Mesendoderm (in vitro differentiated cells): ENCODE measurements at regions not wholly inside any gene's neighbourhood (a gene's known extent, or its start where the extent isn't known, plus 50 kb on each side); places are given as distances from the start of the nearest gene placed in this dataset.
"Not testable (repeated sequence)": the region's sequence is repeated elsewhere in the genome, so short reads cannot be mapped to it uniquely, and the experiment has no call there.

Experiments used
- DNase-seq: peaks from one replicate; pipeline ENCODE4 v3.0.0; 2013
- H2AK5ac ChIP-seq: 2 replicates; pipeline ENCODE4 v1.6.1; 2013; ENCODE audit warnings: low read length, inconsistent platforms
- H2BK120ac ChIP-seq: 2 replicates; pipeline ENCODE4 v1.6.1; 2013; ENCODE audit warnings: low read depth, mild to moderate bottlenecking, low read length, moderate library complexity, mixed read lengths
- H2BK15ac ChIP-seq: replicated peaks from 2 replicates; pipeline ENCODE4 v1.6.1; 2013; ENCODE audit warnings: low read depth, mild to moderate bottlenecking, moderate library complexity
- H2BK5ac ChIP-seq: 2 replicates; pipeline ENCODE4 v1.6.1; 2013; ENCODE audit warnings: low read length, inconsistent platforms
- H3K18ac ChIP-seq: 2 replicates; pipeline ENCODE4 v1.6.1; 2013; ENCODE audit warnings: mild to moderate bottlenecking, low read length, mixed read lengths
- H3K23ac ChIP-seq: one replicate; pipeline ENCODE4 v1.6.1; 2013; ENCODE audit warnings: low read length
- H3K27ac ChIP-seq: 2 replicates; pipeline ENCODE4 v1.5.1; 2013; ENCODE audit warnings: low read depth, mild to moderate bottlenecking, inconsistent platforms, low read length, moderate library complexity
- H3K27me3 ChIP-seq: 2 replicates; pipeline ENCODE4 v1.6.1; 2013; ENCODE audit warnings: low read length, control low read depth, mild to moderate bottlenecking, inconsistent platforms; ENCODE audit not compliant: insufficient read depth, poor library complexity
- H3K36me3 ChIP-seq: 2 replicates; pipeline ENCODE4 v1.6.1; 2013; ENCODE audit warnings: low read length, inconsistent platforms; ENCODE audit not compliant: control insufficient read depth, insufficient read depth
- H3K4ac ChIP-seq: one replicate; pipeline ENCODE4 v1.6.1; 2013; ENCODE audit warnings: low read depth, mild to moderate bottlenecking, low read length, moderate library complexity
- H3K4me1 ChIP-seq: 2 replicates; pipeline ENCODE4 v1.6.1; 2013; ENCODE audit warnings: low read depth, low read length, inconsistent platforms; ENCODE audit not compliant: control insufficient read depth
- H3K4me2 ChIP-seq: 2 replicates; pipeline ENCODE4 v1.6.1; 2013; ENCODE audit warnings: low read length
- H3K4me3 ChIP-seq: 2 replicates; pipeline ENCODE4 v1.5.1; 2013; ENCODE audit warnings: mild to moderate bottlenecking, low read length
- H3K56ac ChIP-seq: one replicate; pipeline ENCODE4 v1.6.1; 2013; ENCODE audit warnings: low read length
- H3K79me1 ChIP-seq: 2 replicates; pipeline ENCODE4 v1.6.1; 2013; ENCODE audit warnings: low read length, inconsistent platforms
- H3K79me2 ChIP-seq: 2 replicates; pipeline ENCODE4 v1.6.1; 2013; ENCODE audit warnings: mild to moderate bottlenecking, low read length; ENCODE audit not compliant: control insufficient read depth, insufficient read depth
- H3K9ac ChIP-seq: 2 replicates; pipeline ENCODE4 v1.6.1; 2013; ENCODE audit warnings: low read length, inconsistent platforms
- H4K5ac ChIP-seq: one replicate; pipeline ENCODE4 v1.6.1; 2013; ENCODE audit warnings: low read length
- H4K8ac ChIP-seq: one replicate; pipeline ENCODE4 v1.6.1; 2013; ENCODE audit warnings: low read depth, mild to moderate bottlenecking, control low read depth, low read length, moderate library complexity
- WGBS: extraction: QIAGEN DNeasy Blood & Tissue Kit; methylation state at CpG from one replicate; pipeline ENCODE4 v1.1.7; 2013; ENCODE audit warnings: low lambda C conversion rate, missing lambda C conversion rate; ENCODE audit not compliant: insufficient coverage; ENCODE audit errors: extremely low coverage; 5-methylcytosine and 5-hydroxymethylcytosine counted together

- H3K79me1 ChIP-seq, H3K23ac ChIP-seq, H3K27me3 ChIP-seq, H3K18ac ChIP-seq, H3K36me3 ChIP-seq, H3K27ac ChIP-seq, H4K5ac ChIP-seq, DNase-seq, H4K8ac ChIP-seq, H3K4me1 ChIP-seq, H3K56ac ChIP-seq, H2BK120ac ChIP-seq, H3K4me3 ChIP-seq, H2BK5ac ChIP-seq, H3K79me2 ChIP-seq, H3K9ac ChIP-seq, H3K4me2 ChIP-seq, H2AK5ac ChIP-seq, H3K4ac ChIP-seq, H2BK15ac ChIP-seq: not testable (repeated sequence)
- no CpG with 5 or more reads among the region's 14 CpGs for WGBS
Measured at GRCh38 chr21:5035147-5035546, 5486.2 kb upstream of the TPTE start.

- not testable (repeated sequence) for H2BK5ac ChIP-seq, H3K23ac ChIP-seq, H3K9ac ChIP-seq, H3K36me3 ChIP-seq, H3K27me3 ChIP-seq, H2BK15ac ChIP-seq, H3K18ac ChIP-seq, H3K4ac ChIP-seq, H3K79me1 ChIP-seq, H3K56ac ChIP-seq, H3K4me1 ChIP-seq, H3K4me2 ChIP-seq, H2BK120ac ChIP-seq, H3K79me2 ChIP-seq, H2AK5ac ChIP-seq, H4K8ac ChIP-seq, H3K27ac ChIP-seq, DNase-seq, H3K4me3 ChIP-seq, H4K5ac ChIP-seq
- no CpG with 5 or more reads among the region's 9 CpGs for WGBS
Measured at GRCh38 chr21:5035587-5035986, 5485.8 kb upstream of the TPTE start.

- not testable (repeated sequence) for H3K79me1 ChIP-seq, H3K56ac ChIP-seq, H2BK5ac ChIP-seq, H2AK5ac ChIP-seq, H3K23ac ChIP-seq, H3K18ac ChIP-seq, H3K4me3 ChIP-seq, H3K4ac ChIP-seq, H4K5ac ChIP-seq, H3K4me1 ChIP-seq, H2BK15ac ChIP-seq, H2BK120ac ChIP-seq, H3K4me2 ChIP-seq, H3K79me2 ChIP-seq, H3K27ac ChIP-seq, H3K36me3 ChIP-seq, H3K9ac ChIP-seq, H4K8ac ChIP-seq, DNase-seq, H3K27me3 ChIP-seq
- no CpG with 5 or more reads among the region's 15 CpGs for WGBS
Measured at GRCh38 chr21:5037606-5038331, 5483.6 kb upstream of the TPTE start.

DNA sequence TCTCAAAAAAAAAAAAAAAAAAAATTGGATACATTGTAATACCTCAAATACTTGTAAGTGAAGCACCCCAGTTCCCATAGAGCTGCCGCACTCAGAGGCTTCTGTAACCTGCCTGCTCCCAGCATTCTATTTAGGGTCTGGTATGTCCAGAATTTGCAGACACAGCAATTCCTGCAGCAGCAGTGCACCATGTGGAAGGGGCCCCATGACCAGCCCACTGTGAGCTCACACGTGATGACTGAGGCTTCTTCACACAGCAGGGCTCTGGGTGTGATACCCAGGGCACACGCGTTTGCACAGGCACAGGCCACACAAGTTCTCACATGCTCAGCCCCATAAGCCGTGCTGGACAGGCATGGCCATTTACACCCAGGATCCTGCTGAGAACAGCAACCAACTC, 5481.5 kb upstream of the TPTE start:
- H2BK15ac ChIP-seq, H4K8ac ChIP-seq, DNase-seq, H2BK5ac ChIP-seq, H3K4me3 ChIP-seq, H4K5ac ChIP-seq, H3K9ac ChIP-seq, H3K23ac ChIP-seq, H3K4ac ChIP-seq, H3K36me3 ChIP-seq, H3K18ac ChIP-seq, H3K79me2 ChIP-seq, H3K56ac ChIP-seq, H2BK120ac ChIP-seq, H3K4me2 ChIP-seq, H3K4me1 ChIP-seq, H3K27me3 ChIP-seq, H3K79me1 ChIP-seq, H3K27ac ChIP-seq, H2AK5ac ChIP-seq: not testable (repeated sequence)
- WGBS, result no CpG with 5 or more reads among the region's 5 CpGs

DNA sequence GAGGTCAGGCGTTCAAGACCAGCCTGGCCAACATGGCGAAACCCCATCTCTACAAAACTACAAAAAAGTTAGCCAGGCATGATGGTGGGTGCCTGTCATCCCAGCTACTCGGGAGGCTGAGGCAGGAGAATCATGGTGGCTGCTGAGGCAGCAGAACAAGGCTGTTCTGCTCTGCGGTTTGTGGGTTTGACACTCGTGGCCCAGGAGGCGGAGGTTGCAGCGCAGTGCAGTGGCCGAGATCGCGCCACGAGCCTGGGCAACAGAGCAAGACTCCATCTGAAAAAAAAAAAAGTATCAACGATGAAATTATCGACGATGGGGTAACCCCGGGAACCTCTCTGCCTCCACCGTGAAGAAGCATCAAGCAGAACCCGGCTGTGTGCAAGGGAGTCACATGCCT, 5478.8 kb upstream of the TPTE start:
- H3K27me3 ChIP-seq, H3K18ac ChIP-seq, H2BK120ac ChIP-seq, H3K27ac ChIP-seq, H3K79me1 ChIP-seq, H3K56ac ChIP-seq, H3K79me2 ChIP-seq, H2BK15ac ChIP-seq, H3K4me2 ChIP-seq, H4K5ac ChIP-seq, H3K36me3 ChIP-seq, H3K4ac ChIP-seq, H4K8ac ChIP-seq, DNase-seq, H3K4me1 ChIP-seq, H3K9ac ChIP-seq, H3K4me3 ChIP-seq, H2AK5ac ChIP-seq, H2BK5ac ChIP-seq, H3K23ac ChIP-seq: not testable (repeated sequence)
- no CpG with 5 or more reads among the region's 17 CpGs for WGBS

- not testable (repeated sequence) for H3K79me2 ChIP-seq, H3K18ac ChIP-seq, H4K8ac ChIP-seq, H3K36me3 ChIP-seq, H3K27ac ChIP-seq, H2BK120ac ChIP-seq, H3K79me1 ChIP-seq, H3K27me3 ChIP-seq, H3K9ac ChIP-seq, H2BK5ac ChIP-seq, H3K4me3 ChIP-seq, H3K4me1 ChIP-seq, H3K23ac ChIP-seq, DNase-seq, H2AK5ac ChIP-seq, H2BK15ac ChIP-seq, H4K5ac ChIP-seq, H3K4ac ChIP-seq, H3K56ac ChIP-seq, H3K4me2 ChIP-seq
- WGBS, result no CpG with 5 or more reads among the region's 7 CpGs
Measured at GRCh38 chr21:5044812-5045211, 5476.6 kb upstream of the TPTE start.
